GM21381 (cell line): ENCODE measurements at regions not wholly inside any gene's neighbourhood (a gene's known extent, or its start where the extent isn't known, plus 50 kb on each side); places are given as distances from the start of the nearest gene placed in this dataset.
"Not testable (repeated sequence)": the region's sequence is repeated elsewhere in the genome, so short reads cannot be mapped to it uniquely, and the experiment has no call there.

Source experiments
- ATAC-seq: cut with Tn5 transposase; IDR thresholded peaks from one replicate; pipeline ENCODE4 v1.9.1; 2021; ENCODE audit warnings: mild to moderate bottlenecking, moderate library complexity; ENCODE audit not compliant: unreplicated experiment

DNA sequence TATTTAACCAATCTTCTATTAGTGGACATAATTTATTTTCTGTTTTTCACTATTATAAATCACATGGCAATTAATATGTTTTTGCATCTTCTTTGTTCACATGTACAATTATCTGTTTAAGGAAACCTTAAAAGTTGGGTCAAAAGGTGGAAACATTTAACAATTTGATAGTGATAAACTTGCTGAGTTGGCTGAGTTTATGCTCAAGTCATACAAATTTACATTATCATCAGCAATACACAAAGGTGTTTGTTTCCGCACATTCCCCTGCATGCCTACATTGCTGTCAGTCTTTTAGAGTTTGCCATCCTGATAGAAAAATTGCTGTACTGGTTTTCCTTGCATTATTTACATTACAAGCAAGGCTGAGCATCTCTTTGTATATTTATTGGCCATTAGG is 139.5 kb downstream of the KCNRG start:
- ATAC-seq: no peak

DNA sequence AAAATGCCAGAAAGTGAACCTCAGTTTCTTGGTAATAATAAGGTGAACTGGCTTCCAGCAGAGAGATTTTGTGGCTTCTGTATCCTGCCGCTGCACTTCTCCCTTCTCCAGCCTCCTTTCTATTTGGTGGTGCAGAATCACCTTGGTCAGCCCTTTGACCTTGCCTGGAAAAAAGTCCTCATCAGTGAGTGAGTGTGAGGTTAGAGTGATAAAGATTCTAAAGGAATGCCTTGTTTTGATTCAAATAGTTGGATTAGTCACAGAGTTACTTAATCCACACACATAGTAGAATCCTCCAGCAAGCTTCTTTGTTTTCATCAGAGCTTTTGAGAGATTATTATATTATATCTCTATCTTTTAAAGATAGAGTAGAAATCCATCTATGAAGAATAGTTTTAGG is 140.9 kb downstream of the KCNRG start:
- ATAC-seq: no peak

- no peak for ATAC-seq
These were observed 141.4 kb downstream of the KCNRG start for GRCh38 chr13:50156561-50157127.

DNA sequence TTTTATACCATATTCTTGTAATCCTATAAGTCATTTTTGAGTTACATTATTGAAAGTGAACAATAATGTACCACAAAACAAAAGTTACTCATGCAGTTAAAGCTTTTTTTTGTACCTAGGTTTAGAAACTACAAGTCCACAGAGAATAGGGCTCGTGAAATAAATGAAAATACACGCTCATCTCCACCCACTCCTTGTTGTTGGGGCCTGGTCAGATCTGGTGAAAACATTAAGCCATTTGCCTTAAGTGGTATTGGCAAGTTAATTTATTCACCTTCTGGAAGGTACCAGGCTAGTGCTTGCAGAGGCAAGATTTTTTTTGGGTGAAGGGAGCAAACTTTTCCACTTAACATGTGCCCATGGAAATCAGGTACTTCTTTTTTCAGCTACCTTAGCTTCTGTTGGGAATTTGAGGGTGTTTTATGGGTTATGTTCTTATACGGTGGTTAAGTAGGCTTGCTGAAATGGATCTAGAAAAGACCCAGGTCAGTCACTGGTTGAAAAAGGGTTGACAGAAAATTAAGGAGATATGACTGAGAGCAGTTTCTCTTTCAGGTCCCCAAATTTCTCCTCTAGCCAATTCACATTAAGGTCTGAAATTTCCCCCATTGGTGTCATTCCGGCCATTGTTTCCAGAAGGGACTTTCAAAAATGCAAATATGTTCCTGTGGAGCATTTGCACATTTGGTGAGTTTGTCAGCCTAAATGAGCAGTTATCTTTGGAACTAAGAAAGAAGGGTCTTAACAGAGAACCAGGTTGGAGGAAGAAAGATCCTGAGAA is 143.3 kb downstream of the KCNRG start:
- no peak for ATAC-seq

DNA sequence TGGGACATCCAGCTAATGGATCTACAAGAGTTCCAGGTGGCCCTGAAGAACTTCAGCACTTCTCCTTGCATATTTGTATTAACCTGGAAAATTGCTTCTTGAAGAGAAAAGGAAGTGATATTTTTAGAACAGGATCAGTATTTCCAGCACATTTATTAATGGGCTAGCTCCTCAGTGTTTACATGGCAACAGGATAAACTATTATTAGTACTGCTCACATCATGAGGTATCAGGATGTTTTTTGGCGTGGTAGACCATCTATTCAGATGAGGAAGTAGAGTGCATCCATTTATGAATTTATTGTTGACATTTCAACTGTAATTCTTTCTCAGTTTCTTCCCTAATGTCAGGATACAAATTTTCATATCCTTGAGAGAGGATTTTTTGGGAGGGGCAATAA is 144.4 kb downstream of the KCNRG start:
- no peak for ATAC-seq

DNA sequence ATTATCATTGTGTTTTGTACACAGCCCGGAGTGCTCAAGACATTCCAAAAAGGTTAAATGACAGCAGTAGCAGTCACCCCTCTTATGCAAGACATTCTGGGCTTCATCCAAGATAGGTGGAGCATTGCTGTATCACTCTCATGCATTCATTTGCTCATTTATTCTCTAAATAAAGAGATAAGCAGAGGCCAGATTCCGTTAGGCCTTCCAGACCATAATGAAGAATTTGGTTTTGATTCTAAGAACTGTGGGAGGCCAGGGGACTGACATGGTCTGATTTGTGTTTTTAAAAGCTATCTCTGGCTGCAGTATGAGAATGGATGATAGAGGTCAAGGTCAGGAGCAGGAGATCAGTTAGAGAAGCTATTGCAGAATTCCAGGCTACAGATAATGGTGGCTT is 145.8 kb downstream of the KCNRG start:
- ATAC-seq: no peak

- ATAC-seq: no peak
These were observed 146.8 kb downstream of the KCNRG start for GRCh38 chr13:50162001-50162400.

- no peak for ATAC-seq
These were observed 147.3 kb downstream of the KCNRG start for GRCh38 chr13:50162567-50162966.

DNA sequence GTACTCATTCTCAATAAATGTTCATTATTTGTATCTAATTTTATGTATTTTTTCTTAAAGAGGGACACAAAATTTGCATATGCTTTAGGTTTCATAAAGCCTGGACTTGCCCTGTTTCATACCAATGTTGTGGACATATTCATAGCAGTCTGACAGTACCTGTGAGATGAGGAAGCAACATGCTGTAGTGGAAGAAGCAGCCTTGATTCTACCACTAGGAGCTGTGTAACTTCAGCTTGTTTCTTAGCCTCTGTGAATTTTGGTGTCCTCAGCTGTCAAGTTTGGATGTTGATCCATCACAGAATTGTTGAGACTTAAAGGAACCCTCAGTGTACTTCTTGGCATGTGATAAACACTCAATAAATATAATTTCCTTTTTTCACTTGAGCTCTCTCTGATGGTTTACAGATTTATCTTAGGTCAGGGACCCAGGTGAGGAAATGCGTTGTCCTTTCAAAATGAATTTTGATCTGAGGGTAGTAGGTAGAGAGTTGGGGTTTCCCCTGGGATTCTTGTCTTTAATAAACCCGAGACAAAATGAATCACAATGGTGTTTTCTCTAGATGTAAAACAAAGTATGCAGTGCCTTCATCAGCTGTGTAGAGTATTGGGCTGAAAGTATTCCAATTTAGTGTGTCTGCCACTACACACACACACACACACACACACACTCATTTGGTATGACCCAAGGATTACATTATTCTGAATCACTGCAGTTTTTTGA is 152.1 kb downstream of the KCNRG start:
- ATAC-seq: no peak

GRCh38 chr13:50167967-50168366 is 152.7 kb downstream of the KCNRG start:
- ATAC-seq: no peak

- no peak for ATAC-seq
These were observed 153.5 kb downstream of the KCNRG start for GRCh38 chr13:50168786-50169185.

- no peak for ATAC-seq
These were observed 155.3 kb downstream of the KCNRG start for GRCh38 chr13:50170447-50171037.

GRCh38 chr13:50171590-50172282 is 156.5 kb downstream of the KCNRG start:
- ATAC-seq: no peak

- ATAC-seq: not testable (repeated sequence)
These were observed 157.8 kb downstream of the KCNRG start for GRCh38 chr13:50173045-50173444.

- no peak for ATAC-seq
These were observed 159.4 kb downstream of the KCNRG start for GRCh38 chr13:50174630-50175029.

DNA sequence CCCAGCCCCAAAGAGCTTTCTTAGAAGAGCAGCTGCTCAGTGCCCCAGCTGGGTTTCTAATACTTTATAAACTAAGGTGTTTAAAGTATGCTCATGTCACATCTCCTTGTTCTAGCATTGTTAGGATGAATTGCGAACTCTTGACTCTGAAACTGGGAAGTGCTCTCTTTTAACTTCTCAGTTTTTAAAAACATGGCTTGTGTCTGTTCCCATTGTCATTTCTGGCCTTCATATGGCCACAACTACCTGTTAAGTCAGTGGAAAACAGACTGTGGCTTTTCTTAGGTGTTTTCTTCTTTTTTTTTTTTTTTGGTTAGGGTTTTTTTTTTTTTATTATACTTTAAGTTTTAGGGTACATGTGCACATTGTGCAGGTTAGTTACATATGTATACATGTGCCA is 164.7 kb downstream of the KCNRG start:
- ATAC-seq: no peak

DNA sequence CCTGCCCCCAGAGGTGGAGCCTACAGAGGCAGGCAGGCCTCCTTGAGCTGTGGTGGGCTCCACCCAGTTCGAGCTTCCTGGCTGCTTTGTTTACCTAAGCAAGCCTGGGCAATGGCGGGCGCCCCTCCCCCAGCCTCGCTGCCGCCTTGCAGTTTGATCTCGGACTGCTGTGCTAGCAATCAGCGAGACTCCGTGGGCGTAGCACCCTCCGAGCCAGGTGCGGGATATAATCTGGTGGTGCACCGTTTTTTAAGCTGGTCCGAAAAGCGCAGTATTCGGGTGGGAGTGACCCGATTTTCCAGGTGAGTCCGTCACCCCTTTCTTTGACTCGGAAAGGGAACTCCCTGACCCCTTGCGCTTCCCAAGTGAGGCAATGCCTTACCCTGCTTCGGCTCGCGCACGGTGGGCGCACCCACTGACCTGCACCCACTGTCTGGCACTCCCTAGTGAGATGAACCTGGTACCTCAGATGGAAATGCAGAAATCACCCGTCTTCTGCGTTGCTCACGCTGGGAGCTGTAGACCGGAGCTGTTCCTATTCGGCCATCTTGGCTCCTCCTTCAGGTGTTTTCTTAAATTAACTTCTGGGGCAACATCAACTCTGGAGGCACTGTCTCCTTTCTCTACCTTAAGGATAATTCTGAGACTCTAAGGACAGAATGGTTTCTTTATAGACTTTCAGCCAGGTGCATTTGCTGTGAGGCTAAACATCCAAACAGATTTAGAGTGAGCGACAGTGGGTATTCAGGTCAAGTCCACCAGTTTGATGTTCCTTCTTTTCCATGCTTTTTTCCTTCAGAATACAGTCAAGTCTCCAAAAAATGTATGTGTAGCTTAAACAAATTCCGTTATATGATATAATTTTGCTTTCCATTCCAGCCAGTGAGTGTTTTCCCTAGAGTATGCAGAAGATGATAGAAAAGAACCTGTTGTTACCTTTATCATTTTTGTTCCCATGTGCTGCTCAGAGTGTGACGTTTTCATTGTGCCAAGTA is 170.8 kb downstream of the KCNRG start:
- not testable (repeated sequence) for ATAC-seq

DNA sequence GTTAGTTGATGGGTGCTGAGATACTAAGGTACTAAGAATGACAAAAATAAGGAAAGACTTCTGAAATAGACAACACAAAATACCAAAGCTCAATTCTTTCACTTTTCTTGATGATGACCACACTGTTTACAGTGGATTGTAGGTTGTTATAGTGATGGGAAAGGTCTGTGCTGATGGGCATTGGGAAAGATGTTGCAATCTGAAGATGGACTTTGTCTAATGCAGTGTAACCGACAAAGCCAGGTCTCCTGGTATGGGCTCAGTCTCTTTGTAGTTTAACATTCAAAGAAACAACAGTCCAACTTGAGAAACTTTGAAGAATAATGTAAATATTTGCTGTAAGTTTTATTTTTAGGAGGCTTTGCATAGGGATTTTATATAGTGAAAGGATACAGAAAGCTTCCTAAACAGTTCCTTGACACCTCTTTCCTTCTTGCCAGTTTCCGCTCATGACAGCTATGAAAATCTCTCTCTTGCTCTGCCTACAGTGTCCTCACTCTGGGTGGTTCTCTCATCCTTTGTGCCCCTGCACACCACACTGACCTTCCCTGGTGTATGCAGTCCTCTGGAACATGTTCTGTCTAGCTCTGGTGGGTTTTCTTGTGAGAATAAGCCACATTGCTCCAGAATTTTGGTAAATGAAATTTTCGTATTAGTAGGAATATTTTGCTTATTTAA is 172.2 kb downstream of the KCNRG start:
- ATAC-seq: no peak

DNA sequence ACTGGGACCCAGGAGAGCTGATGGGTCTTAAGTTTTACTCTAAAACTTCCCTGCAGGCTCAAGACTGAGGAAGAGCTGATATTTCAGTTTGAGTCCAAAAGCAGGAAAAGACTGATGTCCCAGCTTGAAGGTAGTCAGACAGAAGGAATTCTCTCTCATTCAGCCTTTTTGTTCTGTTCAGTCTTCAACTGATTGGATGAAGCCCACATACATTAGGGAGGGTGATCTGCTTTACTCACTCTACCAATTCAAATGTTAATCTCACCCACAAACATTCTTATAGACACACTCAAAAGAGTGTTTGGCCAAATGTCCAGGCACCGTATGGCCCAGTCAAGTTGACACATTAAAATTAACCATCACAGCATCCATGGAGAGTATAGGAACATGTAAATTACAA is 173.5 kb downstream of the KCNRG start:
- no peak for ATAC-seq
